K562 (cell line): ENCODE measurements at regions not wholly inside any gene's neighbourhood (a gene's known extent, or its start where the extent isn't known, plus 50 kb on each side); places are given as distances from the start of the nearest gene placed in this dataset.

ENCODE experiments used
- BRCA1 ChIP-seq, 2 experiments: fragments of 450-650 bp in 1 of 2; sonication (generic) in 1 of 2; formaldehyde crosslinking in 1 of 2; IDR thresholded peaks; 2 replicates each; pipeline versions ENCODE4 v1.5.0 to v1.6.1; 2017 to 2020; ENCODE audit warnings: mild to moderate bottlenecking in 1 of 2, missing genetic modification reagents in 1 of 2
- CHD1 ChIP-seq: fragments of 200-600 bp; sonication (generic); IDR thresholded peaks from one replicate; pipeline ENCODE4 v1.6.1; 2012; ENCODE audit warnings: mild to moderate bottlenecking, moderate library complexity, low read length, inconsistent platforms
- FOXJ3 ChIP-seq: sonication (generic); formaldehyde crosslinking; IDR thresholded peaks from 2 replicates; pipeline ENCODE4 v1.4.0; 2020; ENCODE audit warnings: mild to moderate bottlenecking, missing genetic modification reagents
- GTF2F1 ChIP-seq: IDR thresholded peaks from 2 replicates; pipeline ENCODE4 v1.6.1; 2011; ENCODE audit warnings: low read depth, low read length, improper control_type of control experiment
- POLR2AphosphoS5 ChIP-seq: IDR thresholded peaks from 2 replicates; pipeline ENCODE4 v1.6.1; 2011; ENCODE audit warnings: mild to moderate bottlenecking, low read depth, low read length, moderate library complexity; ENCODE audit not compliant: control insufficient read depth, insufficient read depth

DNA sequence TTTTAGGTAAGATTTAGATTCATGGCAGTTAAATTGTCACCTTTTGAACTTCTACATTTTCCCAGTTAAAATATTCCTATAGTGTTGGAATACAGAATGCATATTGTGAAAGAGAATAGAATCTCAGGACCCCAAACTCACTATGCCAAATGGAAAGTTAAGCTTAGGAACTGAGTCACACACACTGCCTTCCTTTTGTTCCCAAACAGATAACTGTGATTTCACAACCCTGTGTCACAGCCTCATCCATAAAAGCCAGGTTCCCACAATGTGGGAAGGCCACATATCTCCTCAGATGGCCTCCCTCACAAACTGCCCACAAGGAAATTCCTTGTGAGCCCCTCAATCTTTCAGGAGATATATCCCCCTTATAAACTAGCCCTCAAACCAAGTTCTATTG, 94.7 kb upstream of the HPF1 start:
- no peak for TF ChIP-seq POLR2AphosphoS5
- no peak for TF ChIP-seq CHD1
- no peak for TF ChIP-seq BRCA1 (IDR thresholded peaks at IDR 0.05)
- TF ChIP-seq BRCA1 (CRISPR knock-in tag; IDR thresholded peaks at IDR 0.05) = no peak
- TF ChIP-seq GTF2F1 = no peak
- no peak for TF ChIP-seq FOXJ3
